ENCODE measurements at regions not wholly inside any gene's neighbourhood (a gene's known extent, or its start where the extent isn't known, plus 50 kb on each side); places are given as distances from the start of the nearest gene placed in this dataset.
A peak's percentile ranks its signal among the peaks of the same experiment; 100 is the strongest.
"Not testable (repeated sequence)": the region's sequence is repeated elsewhere in the genome, so short reads cannot be mapped to it uniquely, and the experiment has no call there.

DNA sequence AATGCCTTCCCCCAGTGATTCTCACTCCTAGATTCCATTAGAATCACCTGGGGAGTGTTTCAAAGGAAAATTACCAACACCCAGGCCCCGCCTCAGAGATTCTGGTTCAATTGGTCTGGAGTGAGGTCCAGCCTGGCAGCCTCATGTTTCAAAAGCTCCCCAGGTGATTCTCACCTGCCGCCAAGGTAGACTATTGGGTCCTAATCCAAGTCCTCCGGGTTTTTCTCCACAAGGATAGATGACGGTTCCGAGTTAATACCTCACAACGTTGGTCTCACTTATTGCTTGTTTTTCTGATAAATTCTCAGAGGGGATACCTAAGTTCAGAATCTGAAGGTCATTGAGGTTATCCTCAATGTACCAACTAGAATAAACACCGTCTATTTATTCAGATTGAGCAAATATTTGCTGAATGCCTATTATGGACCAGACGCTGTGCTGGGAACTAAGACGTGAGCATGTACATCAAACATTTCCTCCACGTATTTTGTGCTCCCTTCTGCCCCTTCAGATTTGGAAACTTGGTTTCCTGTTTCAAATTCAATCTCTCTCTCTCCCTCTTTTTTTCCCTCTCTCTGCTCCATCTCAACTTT, 97.5 kb downstream of the SEC16B start:
- Histone ChIP-seq H3K9ac (ENCODE audit: insufficient read depth in 1 of 2, low read length in 2 of 2) (no peak overlapping the region), H3K4me1 (ENCODE audit: control insufficient read depth in 5 of 5, insufficient read depth in 5 of 5, low read length in 5 of 5) (peaks cover 0 to 5% (median 3%) of the 10 kb centered on the region in 5 donors), H3K27ac (ENCODE audit: low read depth in 1 of 2, low read length in 1 of 2) (no peak overlapping the region), H3K27me3 (ENCODE audit: control insufficient read depth in 3 of 3, insufficient read depth in 3 of 3, low read length in 2 of 3) (no peaks in the 10 kb centered on the region), H3K9me3 (ENCODE audit: control insufficient read depth in 4 of 4, insufficient read depth in 3 of 4, low read length in 3 of 4) (no peaks in the 10 kb centered on the region), H3K36me3 (ENCODE audit: control insufficient read depth in 4 of 4, insufficient read depth in 4 of 4, low read length in 4 of 4) (no peaks in the 10 kb centered on the region), H3K4me3 (no peak overlapping the region)
- TF ChIP-seq, protein P1, sequence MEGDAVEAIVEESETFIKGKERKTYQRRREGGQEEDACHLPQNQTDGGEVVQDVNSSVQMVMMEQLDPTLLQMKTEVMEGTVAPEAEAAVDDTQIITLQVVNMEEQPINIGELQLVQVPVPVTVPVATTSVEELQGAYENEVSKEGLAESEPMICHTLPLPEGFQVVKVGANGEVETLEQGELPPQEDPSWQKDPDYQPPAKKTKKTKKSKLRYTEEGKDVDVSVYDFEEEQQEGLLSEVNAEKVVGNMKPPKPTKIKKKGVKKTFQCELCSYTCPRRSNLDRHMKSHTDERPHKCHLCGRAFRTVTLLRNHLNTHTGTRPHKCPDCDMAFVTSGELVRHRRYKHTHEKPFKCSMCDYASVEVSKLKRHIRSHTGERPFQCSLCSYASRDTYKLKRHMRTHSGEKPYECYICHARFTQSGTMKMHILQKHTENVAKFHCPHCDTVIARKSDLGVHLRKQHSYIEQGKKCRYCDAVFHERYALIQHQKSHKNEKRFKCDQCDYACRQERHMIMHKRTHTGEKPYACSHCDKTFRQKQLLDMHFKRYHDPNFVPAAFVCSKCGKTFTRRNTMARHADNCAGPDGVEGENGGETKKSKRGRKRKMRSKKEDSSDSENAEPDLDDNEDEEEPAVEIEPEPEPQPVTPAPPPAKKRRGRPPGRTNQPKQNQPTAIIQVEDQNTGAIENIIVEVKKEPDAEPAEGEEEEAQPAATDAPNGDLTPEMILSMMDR (IDR thresholded peaks at IDR 0.05; ENCODE audit: control extremely low read depth, extremely low read depth) = no peak
- no peak for ATAC-seq (ENCODE audit: insufficient read depth, low FRiP score)
- peak in 1 of 3 donors; percentile 26 for DNase-seq
- 51 to 72% methylated on average over 10 of the region's 10 CpGs for WGBS, 2 donors

DNA sequence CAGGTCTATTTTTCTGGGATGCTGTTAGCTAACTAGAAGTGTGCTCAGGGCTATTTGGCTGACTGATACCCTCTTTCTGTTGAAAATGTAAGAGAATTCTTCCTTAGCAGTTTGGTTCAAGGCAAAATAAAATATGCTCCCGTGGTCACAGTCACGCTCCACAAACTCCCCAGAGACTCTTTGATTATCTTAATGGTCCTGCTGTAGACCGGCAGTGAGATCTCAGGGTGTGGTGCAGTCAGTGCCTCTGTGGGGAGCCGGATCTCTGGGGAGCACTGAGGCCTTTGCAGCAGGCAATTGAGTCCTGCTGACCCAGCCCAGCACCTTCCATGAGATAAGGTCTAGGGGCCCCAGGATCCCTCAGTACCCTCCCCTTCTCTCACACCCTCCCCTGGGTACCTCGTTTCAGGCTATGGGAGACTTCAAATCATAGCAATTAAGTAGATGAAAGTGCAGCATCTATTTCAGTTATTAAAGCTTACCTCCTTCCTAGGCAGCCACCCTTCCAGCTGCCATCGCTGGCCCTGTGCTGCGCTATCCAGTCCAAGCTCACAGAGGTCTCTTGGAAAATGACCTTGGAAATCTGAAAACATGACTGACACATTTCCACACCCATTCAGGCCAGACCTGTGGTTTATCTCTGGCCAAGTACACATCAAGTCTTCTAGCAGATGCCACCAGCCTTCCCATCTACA, 98.1 kb downstream of the SEC16B start:
- Histone ChIP-seq H3K27ac (ENCODE audit: low read depth in 1 of 2, low read length in 1 of 2) (no peak overlapping the region), H3K27me3 (ENCODE audit: control insufficient read depth in 3 of 3, insufficient read depth in 3 of 3, low read length in 2 of 3) (no peaks in the 10 kb centered on the region), H3K9me3 (ENCODE audit: control insufficient read depth in 4 of 4, insufficient read depth in 3 of 4, low read length in 3 of 4) (no peaks in the 10 kb centered on the region), H3K4me3 (no peak overlapping the region), H3K9ac (ENCODE audit: insufficient read depth in 1 of 2, low read length in 2 of 2) (no peak overlapping the region), H3K36me3 (ENCODE audit: control insufficient read depth in 4 of 4, insufficient read depth in 4 of 4, low read length in 4 of 4) (no peaks in the 10 kb centered on the region), H3K4me1 (ENCODE audit: control insufficient read depth in 5 of 5, insufficient read depth in 5 of 5, low read length in 5 of 5) (peaks cover 0 to 5% (median 3%) of the 10 kb centered on the region in 5 donors)
- TF ChIP-seq, protein P1 (IDR thresholded peaks at IDR 0.05; ENCODE audit: control extremely low read depth, extremely low read depth) = no peak
- ATAC-seq (ENCODE audit: insufficient read depth, low FRiP score) (no peak), DNase-seq (no peak)
- WGBS, 2 donors = 62 to 75% methylated on average over 7 of the region's 7 CpGs

DNA sequence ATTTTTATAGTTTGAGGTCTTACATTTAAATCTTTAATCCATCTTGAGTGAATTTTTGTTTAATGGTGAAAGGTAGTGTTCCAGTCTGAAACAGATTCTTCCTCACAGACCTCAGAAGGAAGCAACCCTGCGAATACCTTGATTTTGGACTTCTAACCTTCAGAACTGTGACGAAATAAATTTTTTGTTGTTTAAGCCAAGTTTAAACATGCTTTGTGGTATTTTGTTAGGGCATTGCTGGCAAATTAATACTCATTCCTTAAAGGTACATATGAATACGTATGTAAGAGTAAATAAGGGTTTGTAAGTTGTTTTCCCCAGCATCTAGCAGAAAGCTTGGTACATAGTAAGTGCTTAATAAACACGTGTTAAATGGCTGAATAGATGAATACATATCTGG, 100.3 kb downstream of the SEC16B start:
- 88 to 90% methylated on average over 4 of the region's 4 CpGs for WGBS, 2 donors
- Histone ChIP-seq H3K4me3 (no peak overlapping the region), H3K27me3 (ENCODE audit: control insufficient read depth in 3 of 3, insufficient read depth in 3 of 3, low read length in 2 of 3) (no peaks in the 10 kb centered on the region), H3K4me1 (ENCODE audit: control insufficient read depth in 5 of 5, insufficient read depth in 5 of 5, low read length in 5 of 5) (peaks cover 0 to 5% (median 3%) of the 10 kb centered on the region in 5 donors), H3K9ac (ENCODE audit: insufficient read depth in 1 of 2, low read length in 2 of 2) (no peak overlapping the region), H3K27ac (ENCODE audit: low read depth in 1 of 2, low read length in 1 of 2) (no peak overlapping the region), H3K9me3 (ENCODE audit: control insufficient read depth in 4 of 4, insufficient read depth in 3 of 4, low read length in 3 of 4) (no peaks in the 10 kb centered on the region), H3K36me3 (ENCODE audit: control insufficient read depth in 4 of 4, insufficient read depth in 4 of 4, low read length in 4 of 4) (no peaks in the 10 kb centered on the region)
- no peak for ATAC-seq (ENCODE audit: insufficient read depth, low FRiP score)
- no peak for DNase-seq
- TF ChIP-seq, protein P1 (IDR thresholded peaks at IDR 0.05; ENCODE audit: control extremely low read depth, extremely low read depth) = no peak

DNA sequence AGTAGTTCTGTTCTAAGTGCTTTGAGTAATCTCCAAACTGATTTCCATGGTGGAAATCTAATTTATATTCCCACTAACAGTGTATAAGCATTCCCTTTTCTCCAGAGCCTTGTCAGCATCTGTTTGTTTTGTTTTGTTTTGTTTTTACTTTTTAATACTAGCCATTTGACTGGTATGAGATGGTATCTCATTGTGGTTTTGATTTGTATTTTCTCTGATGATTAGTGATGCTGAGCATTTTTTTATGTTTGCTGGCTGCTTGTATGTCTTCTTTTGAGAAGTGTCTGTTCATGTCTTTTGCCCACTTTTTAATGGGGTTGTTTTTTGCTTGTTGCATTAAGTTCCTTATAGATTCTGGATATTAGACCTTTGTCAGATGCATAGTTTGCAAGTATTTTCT, 100.8 kb downstream of the SEC16B start:
- H3K4me1 ChIP-seq (ENCODE audit: control insufficient read depth in 5 of 5, insufficient read depth in 5 of 5, low read length in 5 of 5); H3K9me3 ChIP-seq (ENCODE audit: control insufficient read depth in 4 of 4, insufficient read depth in 3 of 4, low read length in 3 of 4); ATAC-seq (ENCODE audit: insufficient read depth, low FRiP score); DNase-seq; H3K9ac ChIP-seq (ENCODE audit: insufficient read depth in 1 of 2, low read length in 2 of 2); H3K36me3 ChIP-seq (ENCODE audit: control insufficient read depth in 4 of 4, insufficient read depth in 4 of 4, low read length in 4 of 4); H3K27me3 ChIP-seq (ENCODE audit: control insufficient read depth in 3 of 3, insufficient read depth in 3 of 3, low read length in 2 of 3); H3K27ac ChIP-seq (ENCODE audit: low read depth in 1 of 2, low read length in 1 of 2); H3K4me3 ChIP-seq: not testable (repeated sequence)

All from lung (tissue), 11 donors.